NT2/D1 (cell line): ENCODE measurements at regions not wholly inside any gene's neighbourhood (a gene's known extent, or its start where the extent isn't known, plus 50 kb on each side); places are given as distances from the start of the nearest gene placed in this dataset.

Experiments used
- SUZ12 ChIP-seq: IDR thresholded peaks from 2 replicates; pipeline ENCODE4 v1.6.1; 2011; ENCODE audit not compliant: insufficient read length, insufficient read depth; ENCODE audit errors: extremely low read depth
- YY1 ChIP-seq: IDR thresholded peaks from 2 replicates; pipeline ENCODE4 v1.6.1; 2011; ENCODE audit not compliant: insufficient read length, insufficient read depth
- ZNF274 ChIP-seq: IDR thresholded peaks from 2 replicates; pipeline ENCODE4 v1.6.1; 2011; ENCODE audit warnings: mild to moderate bottlenecking, low read depth, low read length

DNA sequence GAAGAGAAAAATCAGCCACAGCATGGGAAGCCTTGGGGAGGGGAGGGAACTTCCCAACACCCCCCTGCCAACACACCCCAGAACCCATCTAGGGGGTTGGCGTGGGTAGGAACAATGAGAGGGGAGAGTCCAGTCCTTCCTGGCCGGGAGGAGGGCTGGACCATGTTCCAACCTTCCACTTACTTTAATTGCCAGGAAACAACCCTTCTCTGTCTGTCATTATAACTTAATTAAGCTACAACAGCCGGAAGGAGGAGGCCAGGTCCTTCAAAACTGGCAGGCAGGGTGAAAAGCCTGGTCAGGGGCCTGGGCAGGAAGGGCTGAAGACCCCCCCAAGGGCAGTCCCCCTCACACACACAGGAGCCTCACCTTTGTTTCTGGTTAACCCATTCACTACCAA, 447.0 kb downstream of the SOX9 start:
- TF ChIP-seq YY1 (no peak), ZNF274 (no peak), SUZ12 (no peak)
